Epithelial cell of esophagus (primary cell): ENCODE measurements at regions not wholly inside any gene's neighbourhood (a gene's known extent, or its start where the extent isn't known, plus 50 kb on each side); places are given as distances from the start of the nearest gene placed in this dataset.

ENCODE experiments used
- DNase-seq: peaks from one replicate; pipeline ENCODE4 v3.0.0; 2010; ENCODE audit warnings: low read depth
- H3K4me3 ChIP-seq: 2 replicates; pipeline ENCODE4 v1.5.1; 2011; ENCODE audit warnings: mild to moderate bottlenecking, low read length, control low read depth
- CTCF ChIP-seq: IDR thresholded peaks from 2 replicates; pipeline ENCODE4 v1.5.1; 2011; ENCODE audit warnings: low read depth, mild to moderate bottlenecking, low read length, control low read depth, inconsistent platforms; ENCODE audit not compliant: insufficient read depth; ENCODE audit errors: missing control alignments

GRCh38 chr1:117770981-117771531 is 158.4 kb downstream of the GDAP2 start:
- no peak overlapping the region for H3K4me3 ChIP-seq
- TF ChIP-seq CTCF, result no peak
- no peak for DNase-seq

- no peak overlapping the region for H3K4me3 ChIP-seq
- no peak for DNase-seq
- TF ChIP-seq CTCF, result no peak
Observed at GRCh38 chr1:117779364-117779763, 150.1 kb downstream of the GDAP2 start.

GRCh38 chr1:117780687-117781475 is 148.5 kb downstream of the GDAP2 start:
- TF ChIP-seq CTCF, result no peak
- peak; percentile 54 for DNase-seq
- H3K4me3 ChIP-seq, result no peak overlapping the region

GRCh38 chr1:117782056-117782455 is 147.4 kb downstream of the GDAP2 start:
- no peak overlapping the region for H3K4me3 ChIP-seq
- no peak for DNase-seq
- TF ChIP-seq CTCF, result no peak

GRCh38 chr1:117783606-117784396 is 145.6 kb downstream of the GDAP2 start:
- no peak for TF ChIP-seq CTCF
- no peak for DNase-seq
- no peak overlapping the region for H3K4me3 ChIP-seq

GRCh38 chr1:117788014-117788413 is 141.4 kb downstream of the GDAP2 start:
- DNase-seq, result no peak
- H3K4me3 ChIP-seq, result no peak overlapping the region
- no peak for TF ChIP-seq CTCF
